Cardiac fibroblast (primary cell): ENCODE measurements at regions not wholly inside any gene's neighbourhood (a gene's known extent, or its start where the extent isn't known, plus 50 kb on each side); places are given as distances from the start of the nearest gene placed in this dataset.

Experiments used
- DNase-seq, 2 donors: peaks; one replicate each; pipeline versions ENCODE4 v3.0.0 to v3.0.0-alpha.2; 2010; ENCODE audit warnings: low read depth in 2 of 2
- H3K4me3 ChIP-seq, 2 donors: replicated peaks in 1 of 2; 1 replicate in 1 of 2; 2 replicates in 1 of 2; pipeline ENCODE4 v1.5.1; 2011; ENCODE audit warnings: low read depth in 2 of 2, low read length in 2 of 2, mild to moderate bottlenecking in 2 of 2, moderate library complexity in 1 of 2
- CTCF ChIP-seq: IDR thresholded peaks from one replicate; pipeline ENCODE4 v1.5.1; 2011; ENCODE audit warnings: low read depth, mild to moderate bottlenecking, low read length, inconsistent platforms

GRCh38 chr1:11397151-11397901 lies 81.6 kb upstream of the DISP3 start:
- no peak for TF ChIP-seq CTCF
- DNase-seq = no peak
- no peak overlapping the region for H3K4me3 ChIP-seq

- no peak for TF ChIP-seq CTCF
- DNase-seq = no peak
- H3K4me3 ChIP-seq = no peak overlapping the region
These were observed 79.7 kb upstream of the DISP3 start for GRCh38 chr1:11399250-11399649.

- no peak for TF ChIP-seq CTCF
- no peak for DNase-seq
These were observed 78.8 kb upstream of the DISP3 start for GRCh38 chr1:11400155-11400554.

GRCh38 chr1:11400567-11400966 lies 78.4 kb upstream of the DISP3 start:
- TF ChIP-seq CTCF = no peak
- no peak overlapping the region for H3K4me3 ChIP-seq
- no peak for DNase-seq

More at GRCh38 chr1:11400155-11400554, 78.8 kb upstream of the DISP3 start:
- no peak overlapping the region for H3K4me3 ChIP-seq

- DNase-seq = no peak
- H3K4me3 ChIP-seq = no peak overlapping the region
- no peak for TF ChIP-seq CTCF
These were observed 72.1 kb upstream of the DISP3 start for GRCh38 chr1:11406845-11407244.

- DNase-seq = no peak
- no peak overlapping the region for H3K4me3 ChIP-seq
- no peak for TF ChIP-seq CTCF
These were observed 71.5 kb upstream of the DISP3 start for GRCh38 chr1:11407301-11407994.
